Stimulated activated CD4-positive, alpha-beta T cell treated with anti-CD3 and anti-CD28 coated beads, Interleukin-1b, Interleukin-23, amount 100 ng/mL, for 1 hour (primary cell): ENCODE measurements at regions not wholly inside any gene's neighbourhood (a gene's known extent, or its start where the extent isn't known, plus 50 kb on each side); places are given as distances from the start of the nearest gene placed in this dataset.

ENCODE experiments used
- DNase-seq, 2 donors: peaks; one replicate each; pipeline ENCODE4 v3.0.0-alpha.2; 2020; ENCODE audit warnings: low read depth in 2 of 2

DNA sequence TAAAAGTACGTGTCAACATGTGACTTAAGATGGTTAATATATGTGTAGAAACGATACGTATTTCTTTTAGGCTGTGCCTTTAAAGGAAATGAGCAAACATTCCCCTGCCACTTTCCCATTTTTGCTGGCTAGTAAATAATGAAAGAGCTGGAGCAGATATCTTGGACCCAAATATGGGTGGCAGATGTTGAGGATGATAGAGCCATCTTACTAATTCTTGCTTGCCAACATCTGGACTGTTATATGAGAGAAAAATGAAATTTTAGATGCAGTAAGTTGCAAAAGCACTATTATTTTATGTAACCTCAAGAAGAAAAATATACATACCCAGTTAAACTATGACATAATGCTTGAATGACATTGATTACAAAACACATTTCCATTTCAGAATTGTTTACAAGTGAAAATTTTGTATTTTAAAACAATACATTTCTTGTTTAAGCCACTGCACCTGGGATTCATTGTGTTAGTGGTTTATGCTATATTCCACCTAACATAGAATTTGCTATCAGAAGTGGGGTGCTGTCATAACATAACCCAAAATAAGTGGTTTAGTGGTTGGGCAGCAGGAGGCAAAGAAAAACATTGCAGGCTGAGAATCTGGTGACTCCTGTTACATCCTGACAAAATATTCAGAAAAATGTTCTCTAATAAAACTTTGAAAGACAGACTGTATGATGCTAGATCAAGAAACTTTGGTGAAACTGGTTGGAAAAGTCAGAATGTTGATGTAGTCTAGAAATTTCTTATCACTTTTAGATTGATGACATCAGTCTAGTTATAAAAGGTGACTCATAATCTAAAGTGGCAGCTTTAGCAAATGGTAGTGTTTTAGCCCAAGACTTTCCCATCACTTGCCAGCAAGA lies 305.0 kb downstream of the PTEN start:
- DNase-seq = no peak

DNA sequence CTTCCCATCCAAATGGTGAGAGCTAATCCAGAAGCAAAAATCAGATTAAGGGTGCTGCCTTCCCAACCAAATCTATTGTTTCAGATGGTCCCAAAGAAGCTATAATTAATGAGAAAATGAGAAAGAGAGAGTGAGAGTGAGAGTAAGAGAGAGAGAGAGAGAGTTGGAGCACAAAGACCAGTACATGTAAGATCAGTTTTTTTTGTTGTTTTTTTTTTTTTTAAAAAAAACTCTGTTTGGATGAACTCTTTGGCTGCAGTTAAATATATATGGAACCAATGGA lies 305.6 kb downstream of the PTEN start:
- no peak for DNase-seq

DNA sequence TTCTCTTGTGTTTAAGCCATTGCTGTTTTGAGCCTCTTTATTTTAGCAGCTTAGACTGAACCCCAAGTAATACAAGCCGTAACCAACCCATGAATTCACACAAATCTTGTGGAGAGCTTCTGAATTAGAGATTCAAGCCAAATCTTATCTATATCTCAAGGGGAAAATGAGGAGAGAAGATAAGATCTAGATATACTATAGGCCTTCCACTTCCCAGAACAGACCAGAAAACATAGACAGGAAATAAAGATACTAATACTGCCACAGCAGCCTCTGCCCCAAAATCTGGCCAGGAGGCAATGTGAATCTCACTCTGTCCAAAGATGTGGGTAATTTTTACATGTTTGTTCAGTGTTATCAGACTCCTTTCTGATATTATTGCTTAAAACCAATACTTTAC lies 307.2 kb downstream of the PTEN start:
- no peak for DNase-seq

DNA sequence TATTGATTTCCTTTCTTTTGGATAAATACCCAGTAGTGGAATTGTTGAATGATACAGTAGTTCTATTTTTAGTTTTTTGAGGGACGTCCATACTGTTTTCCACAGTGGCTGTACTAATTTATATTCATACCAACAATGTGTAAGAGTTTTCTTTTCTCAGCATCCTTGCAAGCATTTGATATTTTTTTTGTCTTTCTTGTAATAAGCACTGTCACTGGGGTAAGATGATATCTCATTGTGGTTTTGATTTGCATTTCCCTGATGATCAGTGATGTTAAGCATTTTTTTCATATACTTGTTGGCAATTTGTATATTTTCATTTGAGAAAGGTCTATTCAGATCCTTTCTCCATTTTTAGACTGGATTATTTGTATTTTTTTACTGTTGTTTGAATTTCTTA lies 308.7 kb downstream of the PTEN start:
- DNase-seq = no peak

DNA sequence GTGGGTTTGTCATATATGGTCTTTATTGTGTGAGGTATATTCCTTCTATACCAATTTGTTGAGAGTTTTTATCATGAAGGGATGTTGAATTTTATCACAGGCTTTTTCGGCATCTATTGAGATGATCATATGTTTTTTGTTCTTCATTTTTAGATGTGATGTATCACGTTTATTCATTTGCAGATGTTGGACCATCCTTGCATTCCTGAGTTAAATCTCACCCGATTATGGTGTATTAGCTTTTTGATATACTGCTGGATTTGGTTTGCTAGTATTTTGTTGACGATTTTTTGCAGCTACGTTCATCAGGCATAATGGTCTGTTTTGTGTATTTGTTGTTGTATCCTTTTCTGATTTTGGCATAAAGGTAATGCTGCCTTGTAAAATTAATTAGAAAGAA lies 311.0 kb downstream of the PTEN start:
- no peak for DNase-seq

DNA sequence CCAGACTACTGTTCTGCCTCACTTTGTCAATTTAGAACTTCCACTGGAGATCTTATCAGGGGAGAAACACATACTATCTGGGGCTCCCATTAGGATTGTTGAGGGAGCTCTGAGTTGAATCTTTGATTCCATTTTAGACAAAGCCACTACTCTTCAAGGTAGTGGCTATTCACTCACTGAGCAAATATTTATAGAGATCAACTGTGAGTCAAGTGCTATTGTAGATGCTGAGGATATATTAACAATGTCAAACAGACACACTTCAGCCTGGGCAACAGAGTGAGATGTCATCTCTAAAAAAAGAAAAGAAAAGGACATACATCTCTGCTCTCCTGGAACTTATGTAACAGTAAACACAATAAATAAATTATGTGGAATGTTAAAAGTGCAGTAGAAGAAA lies 315.3 kb downstream of the PTEN start:
- DNase-seq = no peak

DNA sequence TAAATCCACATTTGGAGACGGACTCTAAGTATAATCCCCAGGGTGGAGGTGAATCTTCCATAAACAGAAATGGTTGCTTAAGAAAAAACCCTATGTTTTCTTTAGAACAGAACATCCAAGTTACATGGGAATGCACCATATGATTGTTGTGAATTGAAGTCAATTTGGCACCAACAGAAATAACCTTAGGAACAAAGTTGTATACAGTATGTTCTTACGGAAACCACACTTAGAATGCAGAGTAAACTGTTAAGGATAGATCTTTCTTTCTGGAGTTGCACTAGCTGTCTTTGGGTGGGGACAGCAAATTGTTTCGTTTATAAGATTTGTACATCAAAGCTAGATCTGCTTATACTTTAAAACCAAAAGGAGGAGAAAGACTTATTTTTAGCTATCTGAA lies 316.4 kb downstream of the PTEN start:
- no peak for DNase-seq

DNA sequence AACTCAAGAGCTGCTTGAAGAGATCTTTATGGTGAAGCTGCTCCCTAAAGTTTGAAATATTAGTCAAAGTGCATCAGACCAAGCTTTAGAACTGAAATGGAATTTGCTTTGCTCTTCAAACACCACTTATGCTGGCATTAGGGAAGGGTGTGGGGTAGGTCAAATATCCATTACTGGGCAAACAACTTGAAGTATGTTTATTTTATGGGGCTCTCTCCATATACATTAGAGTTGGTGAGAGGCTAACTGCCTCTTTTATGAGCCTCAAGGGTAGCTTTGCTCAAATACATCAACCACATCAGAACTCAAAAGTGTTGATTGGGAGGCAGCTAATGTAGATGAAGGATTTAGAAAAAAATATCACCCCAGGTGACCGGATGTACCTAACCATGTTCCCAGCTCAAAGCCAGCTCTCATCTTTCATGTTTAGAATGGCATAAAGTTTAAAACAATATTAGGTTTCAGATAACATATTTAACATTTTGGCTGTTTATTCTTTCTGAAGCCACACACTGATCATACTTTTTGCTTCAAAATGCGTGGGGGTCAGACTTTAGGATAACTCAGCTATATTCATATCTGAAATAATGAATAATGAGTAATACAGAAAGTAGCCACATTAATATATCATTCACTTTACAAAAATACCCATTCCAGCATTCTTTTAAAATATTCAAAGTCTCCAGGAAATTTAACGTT lies 318.6 kb downstream of the PTEN start:
- DNase-seq = no peak

DNA sequence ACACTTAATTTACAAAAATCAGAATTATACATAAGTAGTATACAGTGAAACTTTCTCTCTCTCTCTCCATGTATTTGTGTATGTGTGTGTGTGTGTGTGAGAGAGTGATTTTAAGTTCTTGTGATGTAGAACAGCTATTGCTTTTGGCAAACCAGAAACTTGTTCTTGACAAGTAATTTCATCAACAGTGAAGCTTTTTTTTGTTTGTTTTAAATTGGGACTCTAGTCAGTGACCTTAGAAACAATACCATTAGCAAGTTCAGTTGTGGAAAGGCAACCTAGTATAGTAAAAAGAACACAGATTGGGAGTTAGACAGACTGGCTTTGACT lies 319.1 kb downstream of the PTEN start:
- DNase-seq = no peak

DNA sequence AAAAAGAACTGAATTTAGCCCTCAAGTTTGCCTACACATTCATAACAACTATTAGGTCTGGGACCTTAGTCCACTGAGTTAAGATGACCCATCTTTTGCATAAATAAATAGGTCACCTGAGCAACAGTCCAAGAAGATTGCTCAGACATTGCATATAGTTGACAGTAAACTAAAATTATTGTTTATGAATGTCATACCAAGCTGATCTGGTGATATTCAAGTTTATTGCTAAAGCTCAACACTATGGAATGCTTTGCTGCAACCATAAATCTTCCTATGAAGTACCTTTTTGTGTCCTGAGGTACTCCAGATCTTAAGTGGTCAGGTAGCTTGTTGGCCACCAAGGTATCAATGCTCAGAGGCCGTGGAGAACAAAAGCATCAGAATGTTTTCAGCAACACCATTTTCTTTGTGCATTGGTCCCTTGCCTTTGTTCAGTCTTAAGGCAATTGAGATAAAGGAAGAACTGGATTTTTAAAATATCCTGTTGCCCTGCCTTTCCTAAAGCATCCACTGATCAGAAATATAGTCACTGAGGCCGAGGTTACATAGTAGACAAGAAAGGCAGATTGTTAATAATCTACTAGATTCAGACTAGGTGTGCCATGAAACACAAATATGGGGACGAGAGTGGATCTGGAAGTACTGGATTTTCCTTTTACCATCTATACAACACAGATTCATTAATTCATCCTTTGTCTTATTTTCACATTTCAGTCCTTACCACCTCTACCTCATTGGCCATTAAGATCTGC lies 321.3 kb downstream of the PTEN start:
- DNase-seq = no peak

DNA sequence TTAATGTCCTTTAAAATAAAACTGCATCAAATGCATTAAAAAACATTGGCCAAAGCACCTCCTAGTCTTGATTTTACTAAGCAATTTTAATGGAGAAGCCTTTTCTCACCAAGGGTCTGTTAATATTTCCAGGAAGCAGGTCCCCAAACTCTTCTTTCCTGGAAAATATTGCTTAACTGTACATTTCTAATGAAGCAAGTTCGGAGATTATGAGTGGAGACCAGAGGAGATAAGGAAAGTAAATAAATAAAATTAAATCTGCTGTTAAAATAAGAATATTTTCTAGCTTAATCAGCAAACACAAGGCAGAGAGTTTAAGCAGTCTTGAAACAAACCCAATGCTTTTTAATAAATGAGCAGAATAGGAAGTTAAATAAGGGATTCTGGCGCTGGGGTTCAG lies 322.4 kb downstream of the PTEN start:
- DNase-seq = no peak

DNA sequence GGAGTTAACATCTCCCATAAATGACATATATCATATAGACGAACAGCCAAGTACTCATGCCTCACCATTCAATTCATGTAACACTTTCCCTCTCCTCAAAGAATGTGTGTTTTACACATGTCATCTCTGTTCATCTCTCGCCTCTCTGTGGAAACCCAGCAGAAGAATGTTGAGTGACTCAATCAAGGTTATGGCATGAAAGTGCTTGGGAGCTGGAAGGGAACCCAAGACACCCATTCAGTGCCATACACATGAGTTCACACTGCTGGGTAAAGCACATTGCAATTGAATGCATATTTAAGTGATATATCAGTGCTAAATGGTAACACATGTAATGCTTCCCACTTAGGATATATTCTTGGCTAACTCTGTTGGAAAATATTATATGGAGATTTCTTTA lies 322.9 kb downstream of the PTEN start:
- no peak for DNase-seq

DNA sequence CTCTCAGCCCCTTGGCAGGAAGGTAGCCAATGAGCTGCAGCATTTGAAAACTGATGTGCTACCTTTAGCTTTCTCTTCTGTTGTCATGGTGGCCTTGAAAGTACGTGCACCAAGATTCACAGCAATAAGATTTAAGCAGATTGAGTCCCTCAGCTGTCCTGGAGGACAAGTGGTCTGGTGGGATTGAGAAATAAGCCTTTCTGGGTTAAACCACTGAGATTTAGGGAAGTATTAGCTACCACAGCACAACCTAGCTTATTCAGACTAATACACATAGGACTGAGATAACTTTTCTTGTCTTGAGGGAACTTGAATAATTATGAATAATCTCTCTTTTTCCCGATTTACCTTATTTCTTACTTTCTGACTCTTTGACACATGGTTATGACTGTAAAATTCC lies 324.0 kb downstream of the PTEN start:
- no peak for DNase-seq

DNA sequence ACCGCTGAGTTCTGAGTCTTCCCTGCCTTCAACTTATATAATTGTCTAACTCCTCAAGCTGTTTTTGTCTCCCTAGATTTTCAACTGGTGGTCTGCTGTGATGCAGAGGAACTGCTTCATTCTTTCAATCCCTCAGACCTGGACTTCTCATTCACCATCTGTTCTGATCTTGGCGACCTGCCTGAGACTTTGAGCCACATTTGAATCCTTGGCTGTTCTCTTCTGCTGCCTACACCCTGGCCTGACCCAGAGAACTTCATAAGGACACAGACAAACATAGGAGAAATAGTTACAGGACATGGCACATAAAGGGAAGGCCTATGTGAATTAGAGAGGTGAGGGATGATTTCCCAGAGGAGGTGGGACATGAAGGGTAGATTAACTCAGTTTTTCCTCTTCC lies 326.7 kb downstream of the PTEN start:
- DNase-seq = no peak

DNA sequence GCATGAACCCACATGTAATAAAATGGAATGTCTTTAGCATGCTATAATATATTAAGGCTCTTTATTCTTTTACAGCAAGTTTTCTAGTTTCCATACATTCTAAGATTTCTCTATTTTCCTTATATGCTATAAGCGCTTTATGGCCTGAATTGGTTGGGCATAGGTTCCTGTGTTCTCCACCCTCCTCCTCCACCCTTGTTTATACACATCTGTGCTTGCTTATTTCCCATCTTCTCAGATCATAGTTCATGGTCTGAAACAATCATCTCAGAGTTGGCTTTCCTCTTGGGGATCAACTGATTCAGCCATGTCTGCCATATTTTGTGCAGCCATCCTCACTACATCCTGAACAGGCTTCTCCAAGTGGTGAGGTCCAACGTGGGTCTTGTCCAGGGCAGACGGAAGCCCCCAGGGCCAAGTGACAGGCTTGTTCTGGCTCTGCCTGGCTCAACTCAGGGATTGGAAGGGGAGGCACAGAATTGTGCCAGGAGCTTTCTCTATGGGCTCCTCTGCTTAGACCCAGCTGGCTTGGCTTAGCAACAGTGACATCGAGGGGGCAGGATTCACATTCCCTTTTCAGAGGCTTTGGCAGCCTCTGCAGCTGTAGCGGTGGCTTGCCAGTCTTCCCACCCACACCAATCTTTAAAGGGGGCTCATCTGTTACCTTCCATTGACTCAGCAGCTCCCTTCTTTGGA lies 327.3 kb downstream of the PTEN start:
- no peak for DNase-seq

DNA sequence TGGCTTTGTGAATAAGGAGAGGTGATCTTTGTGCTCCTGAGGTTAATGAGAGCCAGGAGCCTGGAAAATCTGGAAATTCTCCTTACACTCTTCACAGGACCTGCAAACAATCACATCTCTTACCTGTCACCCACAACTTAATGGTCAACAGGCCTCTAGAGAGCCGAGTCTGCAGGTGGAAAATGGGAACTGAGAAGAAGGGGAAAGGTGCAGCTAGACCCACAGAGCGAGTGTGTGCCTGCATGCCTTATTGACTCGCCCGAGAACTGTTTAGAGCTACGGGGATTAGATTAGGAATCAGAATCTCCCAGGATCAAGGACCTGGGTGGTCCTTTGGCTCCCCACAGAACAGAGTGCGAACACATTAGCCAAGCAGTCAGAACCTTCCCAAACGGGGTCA lies 329.6 kb downstream of the PTEN start:
- DNase-seq = no peak

DNA sequence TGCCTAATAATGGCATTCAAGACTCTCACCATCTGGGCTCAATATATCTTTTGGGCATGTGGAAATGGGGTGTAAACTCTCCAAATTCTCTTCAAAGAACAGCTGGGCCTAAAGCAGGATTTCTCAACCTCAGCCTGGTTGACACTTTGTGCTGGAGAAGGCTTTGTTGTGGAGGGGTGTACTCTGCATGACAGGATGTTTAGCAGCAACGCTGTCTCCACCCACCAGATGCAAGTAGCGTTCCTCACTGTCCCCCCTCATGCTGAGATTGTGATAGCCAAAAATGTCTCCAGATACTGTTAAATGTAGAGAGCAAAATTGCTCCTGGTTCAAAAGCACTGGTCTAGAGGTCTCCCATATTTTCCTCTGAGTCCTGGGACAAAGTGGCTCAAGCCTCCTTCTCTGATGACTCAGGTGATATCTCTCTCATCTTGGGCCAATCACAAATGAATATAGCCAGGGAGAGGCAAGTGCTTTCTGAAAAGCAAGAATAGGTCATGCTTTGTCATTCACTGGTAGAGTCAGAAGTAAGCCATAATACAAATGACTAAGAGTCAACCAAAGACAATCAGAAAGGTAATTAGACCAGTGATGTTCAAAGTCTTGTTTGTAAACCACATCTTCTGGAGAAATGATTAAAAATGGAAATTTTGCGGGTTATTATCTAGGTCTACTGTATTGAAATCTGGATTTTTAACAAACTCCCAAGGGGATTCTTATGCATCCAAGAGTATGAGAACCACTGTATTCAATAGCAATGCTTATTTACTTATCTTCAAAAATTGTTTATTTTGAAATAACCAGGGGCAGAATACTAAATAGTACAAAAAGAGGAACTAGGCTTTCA lies 330.8 kb downstream of the PTEN start:
- DNase-seq = peak in 1 of 2 donors; percentile 3

DNA sequence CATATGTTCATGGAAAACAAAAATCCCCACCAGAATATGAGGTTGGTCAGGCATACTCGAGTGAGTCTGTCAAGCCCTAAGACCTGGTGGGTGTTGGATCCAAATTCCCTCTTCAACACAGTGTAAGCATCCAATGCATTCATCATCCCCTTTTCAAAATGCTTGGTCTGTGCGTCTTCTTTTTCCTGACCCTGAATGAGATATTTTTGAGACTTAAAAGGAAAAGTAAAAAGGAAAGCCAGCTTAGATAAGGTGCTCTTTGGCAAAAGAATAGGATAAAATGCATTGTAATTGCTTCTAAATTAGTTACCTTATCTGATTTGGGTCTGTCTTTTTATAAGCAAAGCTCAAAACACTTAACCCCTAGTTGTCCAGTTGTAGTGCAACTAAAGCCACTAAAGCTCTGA lies 331.5 kb downstream of the PTEN start:
- DNase-seq = no peak

DNA sequence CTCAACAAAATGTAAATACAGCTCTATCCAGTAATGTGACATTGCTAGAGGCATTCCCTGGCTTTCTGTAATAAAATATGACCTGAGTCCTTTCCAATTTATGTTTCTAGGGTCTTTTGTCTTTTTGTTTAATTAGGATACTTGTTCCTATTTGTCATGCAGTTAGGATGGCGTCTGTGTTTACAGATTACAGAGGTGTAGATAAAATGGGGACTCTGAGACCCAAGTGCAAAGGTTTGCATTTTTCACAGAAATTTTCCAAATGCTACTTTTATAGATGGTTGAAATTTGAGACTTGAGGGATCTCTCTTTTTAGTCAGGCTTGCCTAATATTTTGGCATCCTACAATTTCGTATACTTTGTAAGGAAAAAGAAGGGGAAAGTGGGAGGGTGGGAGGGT lies 332.4 kb downstream of the PTEN start:
- DNase-seq = no peak

DNA sequence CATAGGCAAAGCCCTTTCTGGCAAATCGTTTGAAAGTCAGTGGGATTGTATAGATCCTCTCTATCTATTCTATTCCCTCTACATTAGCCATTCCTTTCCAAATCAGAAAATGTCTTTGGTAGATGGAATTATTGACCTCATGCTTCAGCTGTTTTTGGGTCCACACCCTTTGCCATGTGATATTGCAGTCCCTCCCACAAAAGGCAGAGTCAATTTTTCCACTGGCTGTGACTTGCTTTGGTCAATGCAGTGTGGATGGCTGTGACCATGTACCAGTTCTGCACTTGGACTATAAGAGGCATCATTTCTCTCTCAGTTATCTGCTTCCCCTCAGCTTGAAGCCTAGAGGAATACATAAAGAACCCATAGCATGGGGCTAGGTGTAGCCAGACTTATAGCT lies 332.9 kb downstream of the PTEN start:
- DNase-seq = no peak

DNA sequence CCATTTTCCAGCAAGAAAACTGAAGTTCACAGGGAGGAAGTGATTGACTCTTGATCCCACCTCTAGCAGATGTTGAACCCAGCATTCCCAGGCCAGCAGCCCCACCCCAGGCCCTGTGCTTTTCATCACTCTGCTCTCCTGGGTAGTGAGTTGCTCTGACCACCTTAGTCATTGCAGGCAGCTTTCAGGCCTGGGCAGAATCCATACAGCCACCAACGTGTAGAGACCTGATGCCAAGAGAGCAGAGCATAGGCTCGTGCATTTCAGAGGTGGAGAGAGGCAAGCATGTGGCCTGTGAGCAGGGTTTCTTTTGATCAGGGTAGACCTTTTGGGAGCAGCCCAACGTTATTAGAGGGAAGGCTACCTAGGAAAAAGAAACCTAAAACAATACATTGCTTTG lies 334.6 kb downstream of the PTEN start:
- DNase-seq = no peak
